Smooth muscle cell of the brain vasculature (primary cell): ENCODE measurements at regions not wholly inside any gene's neighbourhood (a gene's known extent, or its start where the extent isn't known, plus 50 kb on each side); places are given as distances from the start of the nearest gene placed in this dataset.

Experiments
- DNase-seq: peaks from one replicate; pipeline ENCODE4 v3.0.0-alpha.2; 2012; ENCODE audit warnings: low read depth, low spot score

DNA sequence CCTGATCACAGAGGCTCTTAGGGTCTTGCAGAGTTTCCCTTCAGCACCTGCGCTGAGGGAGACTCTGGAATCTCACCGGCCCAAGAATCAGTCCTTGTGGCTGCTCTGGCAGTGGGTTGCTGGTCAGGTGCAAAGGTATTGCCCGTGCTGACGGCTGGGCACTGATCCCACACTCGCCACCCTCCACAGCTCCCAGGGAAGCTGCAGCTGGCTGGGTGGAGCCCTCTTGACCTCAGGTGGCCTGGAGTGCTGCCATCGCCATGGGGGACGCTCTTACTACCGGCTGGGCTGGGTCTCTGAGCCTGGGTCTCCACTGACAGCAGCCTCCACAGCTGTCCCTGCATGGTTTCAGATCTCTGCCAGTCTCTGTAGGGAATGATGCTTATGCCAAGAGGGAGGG, 52.6 kb upstream of the EPHB3 start:
- DNase-seq: no peak

DNA sequence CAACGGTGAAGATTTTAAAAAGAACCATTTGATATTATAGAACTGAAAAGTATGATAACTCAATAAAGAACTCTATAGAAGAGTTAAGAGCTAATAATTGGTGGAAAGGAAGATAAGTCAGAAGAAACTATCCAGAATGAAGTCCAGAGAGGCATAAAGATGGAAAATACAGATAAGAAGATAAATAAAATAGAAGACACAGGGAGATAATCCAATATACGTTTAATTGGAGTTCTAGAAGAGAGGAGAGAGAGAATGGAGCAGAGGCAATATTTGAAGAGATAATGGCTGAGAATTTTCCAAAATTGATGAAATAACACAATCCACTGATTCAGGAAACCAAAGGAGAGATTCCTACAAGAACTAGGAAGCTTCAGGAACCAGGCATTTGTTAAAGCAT, 49.8 kb upstream of the EPHB3 start:
- DNase-seq: no peak
